Keratinocyte (primary cell): ENCODE measurements at regions not wholly inside any gene's neighbourhood (a gene's known extent, or its start where the extent isn't known, plus 50 kb on each side); places are given as distances from the start of the nearest gene placed in this dataset.

Experiments
- CTCF ChIP-seq, 3 experiments: IDR thresholded peaks in 1 of 3; conservative IDR thresholded peaks in 1 of 3; optimal IDR thresholded peaks in 1 of 3; 2 replicates in 2 of 3; 3 replicates in 1 of 3; pipeline versions ENCODE3 to v1.5.1; 2011; ENCODE audit warnings: low read length in 3 of 3, mild to moderate bottlenecking in 3 of 3, moderate library complexity in 2 of 3, control low read depth in 1 of 3, inconsistent platforms in 1 of 3; ENCODE audit not compliant: insufficient read depth in 2 of 3; ENCODE audit errors: extremely low read depth in 1 of 3
- EZH2 ChIP-seq: IDR thresholded peaks from one replicate; pipeline ENCODE4 v1.6.1; 2012; ENCODE audit warnings: inconsistent platforms, mild to moderate bottlenecking, low read length, moderate library complexity

- TF ChIP-seq CTCF (optimal IDR thresholded peaks at IDR 0.05 in 1 of 3, IDR thresholded peaks at IDR 0.05 in 1 of 3, conservative IDR thresholded peaks at IDR 0.05 in 1 of 3; ENCODE audit: extremely low read depth in 1 of 3, insufficient read depth in 2 of 3, low read length in 3 of 3) (no peak), EZH2 (no peak)
Observed at GRCh38 chr7:17580141-17580540, 281.7 kb downstream of the AHR start.
